HEK293 (cell line): ENCODE measurements at regions not wholly inside any gene's neighbourhood (a gene's known extent, or its start where the extent isn't known, plus 50 kb on each side); places are given as distances from the start of the nearest gene placed in this dataset.

ENCODE experiments used
- CTCF ChIA-PET: fragments of 350-600 bp; formaldehyde crosslinking; extraction: SDS; loops from one replicate; lab custom pipeline; 2021; ENCODE audit warnings: antibody characterized with exemption; lab: Yijun Ruan, JAX
- POLR2A ChIA-PET: fragments of 300-600 bp; formaldehyde crosslinking; extraction: SDS; loops from one replicate; lab custom pipeline; 2020; ENCODE audit warnings: antibody characterized with exemption, inconsistent platforms; lab: Yijun Ruan, JAX
- H3K27ac ChIP-seq: fragments of 200-500 bp; sonication (Bioruptor generic); 2 replicates; pipeline ENCODE4 v1.5.1; 2014; ENCODE audit warnings: low read depth, low read length, control low read depth, inconsistent platforms; ENCODE audit errors: extremely low read depth
- H3K36me3 ChIP-seq, 2 experiments: fragments of 200-500 bp in 1 of 2; sonication (Bioruptor generic) in 1 of 2; 1 replicate in 1 of 2; 2 replicates in 1 of 2; pipeline ENCODE4 v1.5.1; 2014 to 2017; ENCODE audit warnings: inconsistent platforms in 2 of 2, low read length in 2 of 2; ENCODE audit not compliant: control insufficient read depth in 2 of 2, insufficient read depth in 1 of 2
- H3K4me1 ChIP-seq: fragments of 200-500 bp; sonication (Bioruptor generic); 2 replicates; pipeline ENCODE4 v1.5.1; 2014; ENCODE audit warnings: mild to moderate bottlenecking, low read length, inconsistent platforms; ENCODE audit not compliant: control insufficient read depth, insufficient read depth
- H3K4me3 ChIP-seq: 2 replicates; pipeline ENCODE4 v1.5.1; 2011; ENCODE audit warnings: low read depth, mild to moderate bottlenecking, control low read depth, low read length, moderate library complexity
- H3K9me3 ChIP-seq: fragments of 200-500 bp; sonication (Bioruptor generic); 2 replicates; pipeline ENCODE4 v1.5.1; 2014; ENCODE audit warnings: low read depth, low read length, inconsistent platforms; ENCODE audit not compliant: control insufficient read depth, insufficient read depth
- GLIS1 ChIP-seq: fragments of 450-650 bp; formaldehyde crosslinking; IDR thresholded peaks from 2 replicates; pipeline ENCODE4 v1.5.1; 2016; ENCODE audit warnings: missing biosample characterization, missing genetic modification characterization
- MYNN ChIP-seq: fragments of 450-650 bp; formaldehyde crosslinking; IDR thresholded peaks from 2 replicates; pipeline ENCODE4 v1.5.1; 2016; ENCODE audit warnings: missing biosample characterization, missing genetic modification characterization, borderline replicate concordance
- PRDM2 ChIP-seq: fragments of 450-650 bp; formaldehyde crosslinking; IDR thresholded peaks from 2 replicates; pipeline ENCODE4 v1.5.1; 2016; ENCODE audit warnings: missing biosample characterization, missing genetic modification characterization, borderline replicate concordance
- SCRT1 ChIP-seq: fragments of 450-650 bp; formaldehyde crosslinking; IDR thresholded peaks from 2 replicates; pipeline ENCODE4 v1.5.1; 2016; ENCODE audit warnings: missing biosample characterization, missing genetic modification characterization, borderline replicate concordance
- ZBTB26 ChIP-seq: fragments of 450-650 bp; formaldehyde crosslinking; optimal IDR thresholded peaks from 2 replicates; pipeline ENCODE3; 2016; ENCODE audit warnings: missing biosample characterization, mild to moderate bottlenecking, missing genetic modification characterization
- ZBTB44 ChIP-seq: fragments of 450-650 bp; IDR thresholded peaks from 2 replicates; pipeline ENCODE4 v1.5.1; 2018; ENCODE audit warnings: missing biosample characterization, mild to moderate bottlenecking, missing genetic modification characterization
- ZEB2 ChIP-seq: fragments of 450-650 bp; formaldehyde crosslinking; IDR thresholded peaks from 2 replicates; pipeline ENCODE4 v1.5.1; 2016; ENCODE audit warnings: missing biosample characterization, missing genetic modification characterization
- ZNF155 ChIP-seq: fragments of 450-650 bp; formaldehyde crosslinking; IDR thresholded peaks from 2 replicates; pipeline ENCODE4 v1.5.1; 2016; ENCODE audit warnings: missing biosample characterization, missing genetic modification characterization
- ZNF16 ChIP-seq: fragments of 450-650 bp; formaldehyde crosslinking; IDR thresholded peaks from 2 replicates; pipeline ENCODE4 v1.5.1; 2016; ENCODE audit warnings: low read depth, missing biosample characterization, missing genetic modification characterization
- ZNF184 ChIP-seq: fragments of 450-650 bp; IDR thresholded peaks from 2 replicates; pipeline ENCODE4 v1.5.1; 2018; ENCODE audit warnings: missing biosample characterization, mild to moderate bottlenecking, missing genetic modification characterization
- ZNF37A ChIP-seq: fragments of 450-650 bp; IDR thresholded peaks from 2 replicates; pipeline ENCODE4 v1.5.1; 2018; ENCODE audit warnings: missing biosample characterization, missing genetic modification characterization
- ZNF423 ChIP-seq: fragments of 450-650 bp; formaldehyde crosslinking; IDR thresholded peaks from 2 replicates; pipeline ENCODE4 v1.5.1; 2016; ENCODE audit warnings: missing biosample characterization, missing genetic modification characterization
- ZNF513 ChIP-seq: fragments of 450-650 bp; IDR thresholded peaks from 2 replicates; pipeline ENCODE4 v1.5.1; 2018; ENCODE audit warnings: missing biosample characterization, missing genetic modification characterization
- ZNF600 ChIP-seq: fragments of 450-650 bp; formaldehyde crosslinking; IDR thresholded peaks from 2 replicates; pipeline ENCODE4 v1.5.1; 2016; ENCODE audit warnings: missing biosample characterization, missing genetic modification characterization
- ZNF670 ChIP-seq: fragments of 450-650 bp; formaldehyde crosslinking; IDR thresholded peaks from 2 replicates; pipeline ENCODE4 v1.5.1; 2016; ENCODE audit warnings: missing biosample characterization, missing genetic modification characterization, low read depth
- ZNF837 ChIP-seq: fragments of 450-650 bp; formaldehyde crosslinking; IDR thresholded peaks from 2 replicates; pipeline ENCODE4 v1.5.1; 2016; ENCODE audit warnings: missing biosample characterization, missing genetic modification characterization
- ZSCAN23 ChIP-seq: fragments of 450-650 bp; formaldehyde crosslinking; IDR thresholded peaks from 2 replicates; pipeline ENCODE4 v1.5.1; 2016; ENCODE audit warnings: missing biosample characterization, missing genetic modification characterization

GRCh38 chr15:66894363-66894762 lies 171.0 kb upstream of the SMAD3 start:
- H3K4me1 ChIP-seq = peaks cover 4% of the 10 kb centered on the region; the same call in 1 of the 2 replicates
- no peak for TF ChIP-seq ZNF600 (tag by site-specific recombination)
- TF ChIP-seq ZBTB26 = no peak
- TF ChIP-seq ZNF837 = no peak
- TF ChIP-seq ZNF37A (tag by site-specific recombination) = no peak
- no peak for TF ChIP-seq ZNF155 (tag by site-specific recombination)
- TF ChIP-seq SCRT1 (tag by site-specific recombination) = no peak
- TF ChIP-seq ZNF16 (tag by site-specific recombination) = no peak
- no peak for TF ChIP-seq ZNF423 (tag by site-specific recombination)
- no peak for TF ChIP-seq ZNF670
- no peak for TF ChIP-seq MYNN (tag by site-specific recombination)
- TF ChIP-seq ZSCAN23 (tag by site-specific recombination) = no peak
- TF ChIP-seq ZNF513 (tag by site-specific recombination) = no peak
- TF ChIP-seq GLIS1 (tag by site-specific recombination) = no peak
- no peak for TF ChIP-seq ZBTB44 (tag by site-specific recombination)
- no peak for TF ChIP-seq ZNF184 (tag by site-specific recombination)
- no peak for TF ChIP-seq ZEB2 (tag by site-specific recombination)
- no peak for TF ChIP-seq PRDM2 (tag by site-specific recombination)
- TF ChIP-seq, all 188 proteins: peak for 0
- H3K36me3 ChIP-seq = no peaks in the 10 kb centered on the region
- H3K27ac ChIP-seq = no peak overlapping the region
- POLR2A ChIA-PET = no interaction called here
- H3K4me3 ChIP-seq = no peak overlapping the region
- CTCF ChIA-PET = interaction anchor here (0.5 to 5.5 kb wide), 3 partner anchors 8 to 25 kb away, joined by 3 to 39 read pairs (median 5); no protein-coding TSS in a partner anchor
- H3K9me3 ChIP-seq = no peaks in the 10 kb centered on the region
